ENCODE measurements at regions not wholly inside any gene's neighbourhood (a gene's known extent, or its start where the extent isn't known, plus 50 kb on each side); places are given as distances from the start of the nearest gene placed in this dataset.

- TF ChIP-seq TAF1 (IDR thresholded peaks at IDR 0.05; ENCODE audit: borderline replicate concordance, insufficient read depth, low read length) (no peak), REST (IDR thresholded peaks at IDR 0.05; ENCODE audit: insufficient read depth in 1 of 2, low read depth in 2 of 2, low read length in 2 of 2) (no peak), POLR2AphosphoS5 (IDR thresholded peaks at IDR 0.05; ENCODE audit: low read depth, low read length) (no peak), FOXP2 (optimal IDR thresholded peaks at IDR 0.05; ENCODE audit: borderline replicate concordance, extremely low read depth, extremely low read length, insufficient read depth) (no peak)
These were observed 141.1 kb downstream of the RCN1 start for GRCh38 chr11:32231909-32232493.

All from PFSK-1 (cell line).